ENCODE measurements at regions not wholly inside any gene's neighbourhood (a gene's known extent, or its start where the extent isn't known, plus 50 kb on each side); places are given as distances from the start of the nearest gene placed in this dataset.

- Histone ChIP-seq H3K4me3 (no peak overlapping the region), H3K27ac (no peak overlapping the region), H3K36me3 (replicated peaks in 1 of 2; ENCODE audit: insufficient read depth in 1 of 2, low read depth in 2 of 2) (no peaks in the 10 kb centered on the region), H3K9me3 (no peaks in the 10 kb centered on the region), H3K27me3 (no peaks in the 10 kb centered on the region), H3K4me1 (no peaks in the 10 kb centered on the region)
- intact Hi-C loops (cut with DNase I): no loop called here
- 66% methylated on average over 5 of the region's 5 CpGs for WGBS, 2 donors
- DNase-seq: no peak
- no peak for ATAC-seq
- no peak for TF ChIP-seq CTCF (IDR thresholded peaks at IDR 0.05)
- no peak for TF ChIP-seq POLR2A (IDR thresholded peaks at IDR 0.05)
Measured at GRCh38 chr4:180099957-180100356, 2143.2 kb upstream of the TENM3 start.

- H3K36me3 ChIP-seq (replicated peaks in 1 of 2; ENCODE audit: insufficient read depth in 1 of 2, low read depth in 2 of 2): no peaks in the 10 kb centered on the region
- DNase-seq (no peak), ATAC-seq (no peak)
- no peak overlapping the region for H3K27ac ChIP-seq
- H3K9me3 ChIP-seq: no peaks in the 10 kb centered on the region
- no peaks in the 10 kb centered on the region for H3K27me3 ChIP-seq
- H3K4me1 ChIP-seq: no peaks in the 10 kb centered on the region
- TF ChIP-seq POLR2A (IDR thresholded peaks at IDR 0.05): no peak
- no peak for TF ChIP-seq CTCF (IDR thresholded peaks at IDR 0.05)
- H3K4me3 ChIP-seq: no peak overlapping the region
- intact Hi-C loops (cut with DNase I): no loop called here
- 88 to 91% methylated on average over 17 to 21 of the region's 22 CpGs for WGBS, 2 donors
Measured at GRCh38 chr4:180100433-180101344, 2142.5 kb upstream of the TENM3 start.

GRCh38 chr4:180101348-180102083, 2141.7 kb upstream of the TENM3 start:
- Histone ChIP-seq H3K4me3 (no peak overlapping the region), H3K27ac (no peak overlapping the region), H3K4me1 (no peaks in the 10 kb centered on the region), H3K36me3 (replicated peaks in 1 of 2; ENCODE audit: insufficient read depth in 1 of 2, low read depth in 2 of 2) (no peaks in the 10 kb centered on the region), H3K9me3 (no peaks in the 10 kb centered on the region), H3K27me3 (no peaks in the 10 kb centered on the region)
- TF ChIP-seq CTCF (IDR thresholded peaks at IDR 0.05): no peak
- TF ChIP-seq POLR2A (IDR thresholded peaks at IDR 0.05): no peak
- ATAC-seq (no peak), DNase-seq (no peak)
- intact Hi-C loops (cut with DNase I): no loop called here
- 80 to 87% methylated on average over 14 to 25 of the region's 28 CpGs for WGBS, 2 donors

- Histone ChIP-seq H3K4me3 (no peak overlapping the region), H3K9me3 (no peaks in the 10 kb centered on the region), H3K27me3 (no peaks in the 10 kb centered on the region), H3K4me1 (no peaks in the 10 kb centered on the region), H3K27ac (no peak overlapping the region), H3K36me3 (replicated peaks in 1 of 2; ENCODE audit: insufficient read depth in 1 of 2, low read depth in 2 of 2) (no peaks in the 10 kb centered on the region)
- intact Hi-C loops (cut with DNase I): no loop called here
- WGBS, 2 donors: 83 to 86% methylated on average over 3 of the region's 3 CpGs
- DNase-seq (no peak), ATAC-seq (no peak)
- TF ChIP-seq CTCF (IDR thresholded peaks at IDR 0.05): no peak
- no peak for TF ChIP-seq POLR2A (IDR thresholded peaks at IDR 0.05)
Measured at GRCh38 chr4:180103794-180104193, 2139.4 kb upstream of the TENM3 start.
